IMR-90 (cell line): ENCODE measurements at regions not wholly inside any gene's neighbourhood (a gene's known extent, or its start where the extent isn't known, plus 50 kb on each side); places are given as distances from the start of the nearest gene placed in this dataset.

ENCODE experiments used
- ATAC-seq: fragments of 200-7000 bp; cut with Tn5 transposase; 2 replicates; pipeline ENCODE4 v1.9.1; 2020; ENCODE audit warnings: low read depth, mild to moderate bottlenecking, moderate library complexity
- BruUV-seq: library from RNA; stranded (reverse); fragments of 400-500 nt; replicated peaks from 2 replicates; lab custom pipeline; 2021; lab: Mats Ljungman, UMichigan
- CTCF ChIA-PET: fragments of 300-600 bp; formaldehyde crosslinking; extraction: SDS; loops from one replicate; lab custom pipeline; 2021; ENCODE audit warnings: antibody characterized with exemption; lab: Yijun Ruan, JAX
- POLR2A ChIA-PET: fragments of 300-600 bp; sonication (Branson Sonifier 250); formaldehyde crosslinking; loops from one replicate; lab custom pipeline; 2022; ENCODE audit warnings: antibody characterized with exemption; ENCODE audit not compliant: unreplicated experiment; lab: Charles Lee
- DNase-seq: peaks from one replicate; pipeline ENCODE4 v3.0.0; 2013
- H2AFZ ChIP-seq: replicated peaks from 2 replicates; pipeline ENCODE3; 2013; ENCODE audit warnings: low read length, mild to moderate bottlenecking; ENCODE audit not compliant: poor library complexity
- H2AK5ac ChIP-seq: 2 replicates; pipeline ENCODE4 v1.6.1; 2013; ENCODE audit warnings: low read depth, low read length, inconsistent platforms
- H2AK9ac ChIP-seq: replicated peaks from 2 replicates; pipeline ENCODE3; 2013; ENCODE audit warnings: mild to moderate bottlenecking, low read depth, low read length, moderate library complexity; ENCODE audit not compliant: poor library complexity
- H2BK120ac ChIP-seq: 2 replicates; pipeline ENCODE4 v1.6.1; 2013; ENCODE audit warnings: low read depth, low read length, inconsistent platforms
- H2BK15ac ChIP-seq: 3 replicates; pipeline ENCODE4 v1.6.1; 2013; ENCODE audit warnings: low read depth, low read length, inconsistent platforms
- H2BK20ac ChIP-seq: 2 replicates; pipeline ENCODE4 v1.6.1; 2013; ENCODE audit warnings: low read depth, mild to moderate bottlenecking, inconsistent platforms, low read length, moderate library complexity
- H2BK5ac ChIP-seq: 2 replicates; pipeline ENCODE4 v1.6.1; 2013; ENCODE audit warnings: mild to moderate bottlenecking, low read depth, low read length, inconsistent platforms; ENCODE audit not compliant: poor library complexity, severe bottlenecking
- H3K14ac ChIP-seq: replicated peaks from 2 replicates; pipeline ENCODE4 v1.6.1; 2013; ENCODE audit warnings: low read depth, low read length, inconsistent platforms
- H3K18ac ChIP-seq: 2 replicates; pipeline ENCODE4 v1.6.1; 2013; ENCODE audit warnings: low read depth, low read length, control low read depth
- H3K23ac ChIP-seq: 2 replicates; pipeline ENCODE4 v1.6.1; 2013; ENCODE audit warnings: low read depth, low read length, inconsistent platforms
- H3K27ac ChIP-seq: 2 replicates; pipeline ENCODE4 v1.5.1; 2013; ENCODE audit warnings: mild to moderate bottlenecking, control low read depth, low read length; ENCODE audit not compliant: insufficient read depth
- H3K27me3 ChIP-seq: 2 replicates; pipeline ENCODE4 v1.6.1; 2013; ENCODE audit warnings: low read length; ENCODE audit not compliant: control insufficient read depth, insufficient read depth
- H3K36me3 ChIP-seq: 2 replicates; pipeline ENCODE4 v1.6.1; 2013; ENCODE audit warnings: low read length, mixed read lengths; ENCODE audit not compliant: control insufficient read depth, insufficient read depth
- H3K4ac ChIP-seq: 2 replicates; pipeline ENCODE4 v1.6.1; 2013; ENCODE audit warnings: low read depth, low read length, inconsistent platforms
- H3K4me1 ChIP-seq: 2 replicates; pipeline ENCODE4 v1.6.1; 2013; ENCODE audit warnings: low read length, mixed read lengths; ENCODE audit not compliant: control insufficient read depth, insufficient read depth
- H3K4me2 ChIP-seq: 2 replicates; pipeline ENCODE4 v1.6.1; 2013; ENCODE audit warnings: low read depth, mild to moderate bottlenecking, control low read depth, low read length, moderate library complexity
- H3K4me3 ChIP-seq: 2 replicates; pipeline ENCODE4 v1.5.1; 2013; ENCODE audit warnings: low read depth, mild to moderate bottlenecking, control low read depth, low read length, moderate library complexity; ENCODE audit not compliant: insufficient read depth
- H3K56ac ChIP-seq: 2 replicates; pipeline ENCODE4 v1.6.1; 2013; ENCODE audit warnings: low read length, inconsistent platforms; ENCODE audit not compliant: insufficient read depth; ENCODE audit errors: extremely low read depth
- H3K79me1 ChIP-seq, 2 experiments: 2 replicates each; pipeline ENCODE4 v1.6.1; 2013; ENCODE audit warnings: low read length in 2 of 2, inconsistent platforms in 1 of 2, low read depth in 1 of 2
- H3K9ac ChIP-seq: 2 replicates; pipeline ENCODE4 v1.6.1; 2013; ENCODE audit warnings: low read depth, low read length, control low read depth
- H3K9me1 ChIP-seq: 2 replicates; pipeline ENCODE4 v1.6.1; 2013; ENCODE audit warnings: low read length, inconsistent platforms; ENCODE audit not compliant: insufficient read depth
- H3K9me3 ChIP-seq: 2 replicates; pipeline ENCODE4 v1.6.1; 2013; ENCODE audit warnings: low read length; ENCODE audit not compliant: control insufficient read depth, insufficient read depth
- H4K20me1 ChIP-seq: 2 replicates; pipeline ENCODE4 v1.6.1; 2013; ENCODE audit warnings: low read length, inconsistent platforms; ENCODE audit not compliant: insufficient read depth
- H4K5ac ChIP-seq: 2 replicates; pipeline ENCODE4 v1.6.1; 2013; ENCODE audit warnings: mild to moderate bottlenecking, low read depth, low read length, control low read depth
- H4K8ac ChIP-seq, 2 experiments: 2 replicates each; pipeline ENCODE4 v1.6.1; 2013; ENCODE audit warnings: low read depth in 2 of 2, low read length in 2 of 2, control low read depth in 1 of 2, inconsistent platforms in 1 of 2
- H4K91ac ChIP-seq: 2 replicates; pipeline ENCODE4 v1.6.1; 2013; ENCODE audit warnings: low read depth, low read length, inconsistent platforms; ENCODE audit not compliant: insufficient read depth
- BHLHE40 ChIP-seq: fragments of 150-350 bp; IDR thresholded peaks from 2 replicates; pipeline ENCODE4 v1.6.1; 2016; ENCODE audit warnings: mild to moderate bottlenecking, low read depth, low read length
- CEBPB ChIP-seq: IDR thresholded peaks from 2 replicates; pipeline ENCODE4 v1.6.1; 2012; ENCODE audit warnings: low read depth, low read length, improper control_type of control experiment
- CHD1 ChIP-seq: IDR thresholded peaks from 2 replicates; pipeline ENCODE4 v1.6.1; 2012; ENCODE audit warnings: low read depth, low read length, improper control_type of control experiment
- MAFK ChIP-seq: IDR thresholded peaks from 2 replicates; pipeline ENCODE4 v1.6.1; 2012; ENCODE audit warnings: low read depth, low read length, improper control_type of control experiment
- MAZ ChIP-seq: IDR thresholded peaks from 2 replicates; pipeline ENCODE4 v1.6.1; 2012; ENCODE audit warnings: low read depth, mild to moderate bottlenecking, low read length, improper control_type of control experiment, moderate library complexity, borderline replicate concordance
- MXI1 ChIP-seq: IDR thresholded peaks from 2 replicates; pipeline ENCODE4 v1.6.1; 2012; ENCODE audit warnings: low read depth, mild to moderate bottlenecking, low read length, moderate library complexity, borderline replicate concordance
- NFE2L2 ChIP-seq: fragments of 150-350 bp; IDR thresholded peaks from 2 replicates; pipeline ENCODE4 v1.6.1; 2016; ENCODE audit warnings: low read depth, mild to moderate bottlenecking, low read length
- POLR2A ChIP-seq: IDR thresholded peaks from 2 replicates; pipeline ENCODE4 v1.6.1; 2012; ENCODE audit warnings: mild to moderate bottlenecking, low read depth, low read length
- RAD21 ChIP-seq: IDR thresholded peaks from 2 replicates; pipeline ENCODE4 v1.6.1; 2012; ENCODE audit warnings: low read length, improper control_type of control experiment
- RCOR1 ChIP-seq: IDR thresholded peaks from 2 replicates; pipeline ENCODE4 v1.6.1; 2012; ENCODE audit warnings: mild to moderate bottlenecking, low read length, improper control_type of control experiment; ENCODE audit not compliant: insufficient replicate concordance
- RFX5 ChIP-seq: IDR thresholded peaks from 2 replicates; pipeline ENCODE4 v1.8.0; 2012; ENCODE audit warnings: low read depth, mild to moderate bottlenecking, low read length, moderate library complexity
- SMC3 ChIP-seq: fragments of 150-350 bp; IDR thresholded peaks from 2 replicates; pipeline ENCODE4 v1.6.1; 2016; ENCODE audit warnings: low read depth, mild to moderate bottlenecking, antibody characterized with exemption, low read length, moderate library complexity
- USF2 ChIP-seq: fragments of 150-350 bp; IDR thresholded peaks from 2 replicates; pipeline ENCODE4 v1.6.1; 2017; ENCODE audit warnings: mild to moderate bottlenecking, antibody characterized with exemption, low read length, low read depth
- WGBS, 2 experiments: methylation state at CpG; one replicate each; pipeline versions ENCODE4 v1.1.5 to v1.1.7; 2013; ENCODE audit warnings: missing lambda C conversion rate in 2 of 2; ENCODE audit not compliant: insufficient read length in 1 of 2; ENCODE audit errors: extremely low coverage in 2 of 2; 5-methylcytosine and 5-hydroxymethylcytosine counted together
- dilution Hi-C: fragments of 300-500 bp; cut with HindIII; formaldehyde crosslinking; loops from one replicate; pipeline ENCODE4 v1.14.3; 2018; ENCODE audit warnings: low sequenced_read_pairs; ENCODE audit not compliant: unreplicated experiment
- in situ Hi-C: fragments of 300-500 bp; cut with MboI; formaldehyde crosslinking; loops from 3 replicates; pipeline ENCODE4 v1.14.3; 2019; ENCODE audit warnings: low sequenced_read_pairs, inconsistent platforms, mixed read lengths
- intact Hi-C: fragments of 100-400 bp; cut with micrococcal nuclease; formaldehyde crosslinking; loops from 2 replicates; pipeline ENCODE4 v1.10.0; 2022

DNA sequence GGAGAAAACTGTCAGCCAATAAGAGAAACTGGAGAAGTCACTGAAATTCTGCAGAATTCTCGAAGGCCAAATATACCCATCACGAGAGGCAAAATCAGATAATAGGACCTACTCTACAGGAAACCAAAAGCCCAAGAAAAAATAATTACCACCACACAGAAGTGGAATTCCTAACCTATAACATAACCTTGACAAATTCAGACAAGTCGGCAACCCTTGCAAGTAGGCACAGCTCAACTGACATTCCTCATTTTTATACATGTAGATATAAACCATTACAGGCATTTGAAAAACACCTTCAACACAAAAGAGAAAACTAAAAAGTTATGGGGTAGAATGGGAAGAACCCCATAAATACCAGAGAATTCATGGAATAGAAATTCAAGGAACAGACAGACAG, 290.3 kb upstream of the USP9Y start:
- in situ Hi-C loops: no loop called here
- Histone ChIP-seq H3K27me3 (no peaks in the 10 kb centered on the region), H3K23ac (no peak overlapping the region), H2BK120ac (no peak overlapping the region), H2AFZ (no peak overlapping the region), H3K4me2 (no peak overlapping the region), H4K5ac (no peak overlapping the region), H2AK5ac (no peak overlapping the region), H3K4me1 (no peaks in the 10 kb centered on the region), H3K79me1 (no peaks in the 10 kb centered on the region), H2BK15ac (no peak overlapping the region), H3K36me3 (no peaks in the 10 kb centered on the region), H4K20me1 (no peaks in the 10 kb centered on the region), H3K18ac (no peak overlapping the region), H3K27ac (no peak overlapping the region), H3K4ac (no peak overlapping the region), H2BK20ac (no peak overlapping the region), H3K9ac (no peak overlapping the region), H3K4me3 (no peak overlapping the region), H3K14ac (no peak overlapping the region), H2AK9ac (no peak overlapping the region), H3K9me3 (no peaks in the 10 kb centered on the region), H4K8ac (no peak overlapping the region), H2BK5ac (no peak overlapping the region), H3K56ac (no peak overlapping the region), H3K9me1 (no peaks in the 10 kb centered on the region), H4K91ac (no peak overlapping the region)
- DNase-seq (no peak), ATAC-seq (no peak)
- POLR2A ChIA-PET: no interaction called here
- CTCF ChIA-PET: no interaction called here
- no CpG with 5 or more reads among the region's 3 CpGs for WGBS, 2 experiments
- BruUV-seq: no TSS peak
- TF ChIP-seq USF2: no peak
- TF ChIP-seq RAD21: no peak
- TF ChIP-seq RCOR1: no peak
- TF ChIP-seq CEBPB: no peak
- TF ChIP-seq MAZ: no peak
- TF ChIP-seq RFX5: no peak
- no peak for TF ChIP-seq MXI1
- no peak for TF ChIP-seq POLR2A
- no peak for TF ChIP-seq BHLHE40
- no peak for TF ChIP-seq NFE2L2
- no peak for TF ChIP-seq MAFK
- no peak for TF ChIP-seq SMC3
- no peak for TF ChIP-seq CHD1
- intact Hi-C loops: no loop called here
- dilution Hi-C loops: no loop called here
